CD8-positive, alpha-beta memory T cell (primary cell): ENCODE measurements at regions not wholly inside any gene's neighbourhood (a gene's known extent, or its start where the extent isn't known, plus 50 kb on each side); places are given as distances from the start of the nearest gene placed in this dataset.

Source experiments
- CTCF ChIA-PET: fragments of 350-600 bp; sonication (Branson Sonifier 250); formaldehyde crosslinking; loops from one replicate; lab custom pipeline; 2021; ENCODE audit warnings: antibody characterized with exemption; lab: Charles Lee
- POLR2A ChIA-PET: fragments of 350-600 bp; sonication (Branson Sonifier 250); formaldehyde crosslinking; loops from one replicate; lab custom pipeline; 2021; ENCODE audit warnings: antibody characterized with exemption; lab: Charles Lee
- DNase-seq, 5 donors: peaks; one replicate each; pipeline versions ENCODE4 v3.0.0 to v3.0.0-alpha.2; 2020 to 2022; ENCODE audit warnings: mixed read lengths in 1 of 5
- H3K27ac ChIP-seq: one replicate; pipeline ENCODE4 v1.7.0; 2013; ENCODE audit warnings: low read depth, mild to moderate bottlenecking, low read length, moderate library complexity
- H3K27me3 ChIP-seq: 2 replicates; pipeline ENCODE4 v1.7.0; 2013; ENCODE audit warnings: low read length, mild to moderate bottlenecking; ENCODE audit not compliant: insufficient read depth, poor library complexity, severe bottlenecking
- H3K36me3 ChIP-seq: 2 replicates; pipeline ENCODE4 v1.7.0; 2013; ENCODE audit warnings: mild to moderate bottlenecking, low read length, moderate library complexity; ENCODE audit not compliant: insufficient read depth
- H3K4me1 ChIP-seq: 2 replicates; pipeline ENCODE4 v1.7.0; 2013; ENCODE audit warnings: mild to moderate bottlenecking, low read length, moderate library complexity; ENCODE audit not compliant: insufficient read depth
- H3K4me3 ChIP-seq: 2 replicates; pipeline ENCODE4 v1.7.0; 2013; ENCODE audit warnings: mild to moderate bottlenecking, low read length
- H3K9me3 ChIP-seq: 2 replicates; pipeline ENCODE4 v1.7.0; 2013; ENCODE audit warnings: mild to moderate bottlenecking, low read length
- H3K27ac Mint-ChIP-seq, 8 donors: one replicate each; pipeline ENCODE4 v1.8.0; 2020 to 2021; ENCODE audit warnings: mixed read lengths in 8 of 8, mild to moderate bottlenecking in 6 of 8, inconsistent platforms in 3 of 8, moderate library complexity in 3 of 8
- H3K27me3 Mint-ChIP-seq, 2 donors: one replicate each; pipeline ENCODE4 v1.8.0; 2020 to 2021; ENCODE audit warnings: mixed read lengths in 2 of 2, mild to moderate bottlenecking in 1 of 2, moderate library complexity in 1 of 2
- H3K36me3 Mint-ChIP-seq, 3 donors: one replicate each; pipeline ENCODE4 v1.8.0; 2020 to 2021; ENCODE audit warnings: mixed read lengths in 3 of 3, inconsistent platforms in 1 of 3, mild to moderate bottlenecking in 1 of 3
- H3K4me1 Mint-ChIP-seq, 3 donors: one replicate each; pipeline ENCODE4 v1.8.0; 2020 to 2021; ENCODE audit warnings: mixed read lengths in 3 of 3, inconsistent platforms in 1 of 3, mild to moderate bottlenecking in 1 of 3
- H3K4me3 Mint-ChIP-seq, 7 donors: one replicate each; pipeline ENCODE4 v1.8.0; 2020 to 2021; ENCODE audit warnings: mixed read lengths in 7 of 7, mild to moderate bottlenecking in 6 of 7, moderate library complexity in 4 of 7, inconsistent platforms in 2 of 7
- H3K9me3 Mint-ChIP-seq, 5 donors: one replicate each; pipeline ENCODE4 v1.8.0; 2020 to 2022; ENCODE audit warnings: mixed read lengths in 5 of 5, mild to moderate bottlenecking in 3 of 5, moderate library complexity in 2 of 5, inconsistent platforms in 1 of 5

DNA sequence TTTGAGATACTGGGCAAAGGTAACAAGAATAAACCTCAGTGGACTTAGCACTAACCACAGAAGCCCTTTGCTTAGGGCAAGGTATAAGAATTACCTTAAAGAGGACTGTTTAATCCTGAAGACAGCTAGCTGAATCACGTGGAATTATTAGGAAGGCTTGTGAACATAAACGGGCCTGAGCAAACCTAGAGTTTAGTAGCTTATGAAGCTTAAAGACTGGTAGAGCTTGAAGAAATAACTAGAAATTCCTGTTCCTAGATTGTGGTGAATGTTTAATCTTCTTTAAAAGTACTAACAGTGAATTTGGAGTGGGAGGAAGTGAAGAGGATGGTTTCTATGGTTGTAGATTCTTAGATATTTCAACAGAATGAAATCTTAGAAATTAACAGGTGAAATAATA, 428.9 kb upstream of the THRB start:
- no peak overlapping the region for H3K4me3 Mint-ChIP-seq
- H3K27ac Mint-ChIP-seq: no peak overlapping the region
- CTCF ChIA-PET: no interaction called here
- H3K27ac ChIP-seq: no peak overlapping the region
- no peaks in the 10 kb centered on the region for H3K4me1 Mint-ChIP-seq
- no peak overlapping the region for H3K4me3 ChIP-seq
- no peaks in the 10 kb centered on the region for H3K4me1 ChIP-seq
- H3K9me3 Mint-ChIP-seq: peaks cover 4 to 8% (median 5%) of the 10 kb centered on the region in 5 donors
- H3K36me3 ChIP-seq: no peaks in the 10 kb centered on the region
- POLR2A ChIA-PET: no interaction called here
- no peaks in the 10 kb centered on the region for H3K27me3 ChIP-seq
- no peaks in the 10 kb centered on the region for H3K27me3 Mint-ChIP-seq
- no peaks in the 10 kb centered on the region for H3K36me3 Mint-ChIP-seq
- DNase-seq: no peak
- no peaks in the 10 kb centered on the region for H3K9me3 ChIP-seq

- Histone ChIP-seq H3K4me3 (no peak overlapping the region), H3K36me3 (no peaks in the 10 kb centered on the region), H3K27me3 (no peaks in the 10 kb centered on the region), H3K4me1 (no peaks in the 10 kb centered on the region), H3K27ac (no peak overlapping the region), H3K9me3 (no peaks in the 10 kb centered on the region)
- DNase-seq: no peak
- H3K4me3 Mint-ChIP-seq: no peak overlapping the region
- no peaks in the 10 kb centered on the region for H3K36me3 Mint-ChIP-seq
- CTCF ChIA-PET: no interaction called here
- POLR2A ChIA-PET: no interaction called here
- no peak overlapping the region for H3K27ac Mint-ChIP-seq
- H3K9me3 Mint-ChIP-seq: peaks cover 0 to 4% (median 2%) of the 10 kb centered on the region in 5 donors
- H3K27me3 Mint-ChIP-seq: no peaks in the 10 kb centered on the region
- no peaks in the 10 kb centered on the region for H3K4me1 Mint-ChIP-seq
Observed at GRCh38 chr3:24929521-24929920, 434.9 kb upstream of the THRB start.

GRCh38 chr3:24933401-24933800, 438.8 kb upstream of the THRB start:
- no peaks in the 10 kb centered on the region for H3K36me3 Mint-ChIP-seq
- POLR2A ChIA-PET: no interaction called here
- no peak overlapping the region for H3K27ac Mint-ChIP-seq
- H3K4me3 Mint-ChIP-seq: no peak overlapping the region
- Histone ChIP-seq H3K27ac (no peak overlapping the region), H3K36me3 (no peaks in the 10 kb centered on the region), H3K9me3 (no peaks in the 10 kb centered on the region), H3K4me1 (no peaks in the 10 kb centered on the region), H3K27me3 (no peaks in the 10 kb centered on the region), H3K4me3 (no peak overlapping the region)
- CTCF ChIA-PET: no interaction called here
- DNase-seq: no peak
- H3K4me1 Mint-ChIP-seq: no peaks in the 10 kb centered on the region
- no peaks in the 10 kb centered on the region for H3K27me3 Mint-ChIP-seq
- peaks cover 0 to 4% (median 2%) of the 10 kb centered on the region in 5 donors for H3K9me3 Mint-ChIP-seq

DNA sequence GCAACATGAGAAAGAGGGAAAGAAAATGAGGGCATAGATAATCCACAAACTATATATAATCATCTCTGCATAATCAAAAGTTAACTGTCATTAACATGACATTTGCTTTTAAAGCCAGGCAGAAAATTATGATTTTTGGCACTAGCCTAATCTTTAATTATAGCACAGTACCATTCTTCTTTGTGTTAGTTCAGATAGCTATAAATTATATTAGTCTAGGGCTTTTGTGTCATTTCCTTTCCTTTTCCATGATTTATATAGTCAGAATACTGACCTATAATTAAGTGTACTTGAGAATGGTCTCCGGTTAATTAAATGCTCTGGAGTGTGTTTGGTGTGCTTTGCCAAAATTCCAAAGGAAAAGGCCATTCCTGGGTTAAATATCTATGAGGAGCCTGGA, 441.9 kb upstream of the THRB start:
- Mint-ChIP-seq H3K4me1 (no peaks in the 10 kb centered on the region), H3K27me3 (no peaks in the 10 kb centered on the region), H3K36me3 (no peaks in the 10 kb centered on the region), H3K27ac (no peak overlapping the region), H3K4me3 (no peak overlapping the region), H3K9me3 (peaks cover 0 to 12% (median 3%) of the 10 kb centered on the region in 5 donors)
- no peak for DNase-seq
- Histone ChIP-seq H3K27me3 (no peaks in the 10 kb centered on the region), H3K4me3 (no peak overlapping the region), H3K36me3 (no peaks in the 10 kb centered on the region), H3K4me1 (no peaks in the 10 kb centered on the region), H3K9me3 (no peaks in the 10 kb centered on the region), H3K27ac (no peak overlapping the region)
- ChIA-PET POLR2A (no interaction called here), CTCF (no interaction called here)

GRCh38 chr3:24937228-24937627, 442.6 kb upstream of the THRB start:
- Mint-ChIP-seq H3K27me3 (no peaks in the 10 kb centered on the region), H3K36me3 (no peaks in the 10 kb centered on the region), H3K4me1 (no peaks in the 10 kb centered on the region), H3K27ac (no peak overlapping the region), H3K9me3 (peaks cover 0 to 12% (median 3%) of the 10 kb centered on the region in 5 donors), H3K4me3 (no peak overlapping the region)
- CTCF ChIA-PET: no interaction called here
- H3K4me3 ChIP-seq: no peak overlapping the region
- no peaks in the 10 kb centered on the region for H3K36me3 ChIP-seq
- POLR2A ChIA-PET: no interaction called here
- no peak overlapping the region for H3K27ac ChIP-seq
- H3K27me3 ChIP-seq: no peaks in the 10 kb centered on the region
- no peaks in the 10 kb centered on the region for H3K4me1 ChIP-seq
- DNase-seq: no peak
- H3K9me3 ChIP-seq: no peaks in the 10 kb centered on the region

GRCh38 chr3:24937780-24938179, 443.1 kb upstream of the THRB start:
- Mint-ChIP-seq H3K27me3 (no peaks in the 10 kb centered on the region), H3K4me1 (no peaks in the 10 kb centered on the region), H3K27ac (no peak overlapping the region), H3K4me3 (no peak overlapping the region), H3K9me3 (peaks cover 0 to 12% (median 2%) of the 10 kb centered on the region in 5 donors), H3K36me3 (no peaks in the 10 kb centered on the region)
- no peaks in the 10 kb centered on the region for H3K36me3 ChIP-seq
- ChIA-PET POLR2A (no interaction called here), CTCF (no interaction called here)
- no peaks in the 10 kb centered on the region for H3K4me1 ChIP-seq
- no peaks in the 10 kb centered on the region for H3K27me3 ChIP-seq
- no peak for DNase-seq
- no peaks in the 10 kb centered on the region for H3K9me3 ChIP-seq
- no peak overlapping the region for H3K27ac ChIP-seq
- no peak overlapping the region for H3K4me3 ChIP-seq

- ChIA-PET POLR2A (no interaction called here), CTCF (no interaction called here)
- no peaks in the 10 kb centered on the region for H3K4me1 Mint-ChIP-seq
- H3K9me3 ChIP-seq: no peaks in the 10 kb centered on the region
- no peaks in the 10 kb centered on the region for H3K27me3 Mint-ChIP-seq
- no peak overlapping the region for H3K4me3 ChIP-seq
- no peak overlapping the region for H3K27ac ChIP-seq
- H3K36me3 ChIP-seq: no peaks in the 10 kb centered on the region
- H3K4me3 Mint-ChIP-seq: no peak overlapping the region
- H3K27me3 ChIP-seq: no peaks in the 10 kb centered on the region
- H3K9me3 Mint-ChIP-seq: peaks cover 0 to 9% (median 2%) of the 10 kb centered on the region in 5 donors
- DNase-seq: no peak
- no peaks in the 10 kb centered on the region for H3K4me1 ChIP-seq
- no peaks in the 10 kb centered on the region for H3K36me3 Mint-ChIP-seq
- no peak overlapping the region for H3K27ac Mint-ChIP-seq
Observed at GRCh38 chr3:24943961-24944360, 449.3 kb upstream of the THRB start.

DNA sequence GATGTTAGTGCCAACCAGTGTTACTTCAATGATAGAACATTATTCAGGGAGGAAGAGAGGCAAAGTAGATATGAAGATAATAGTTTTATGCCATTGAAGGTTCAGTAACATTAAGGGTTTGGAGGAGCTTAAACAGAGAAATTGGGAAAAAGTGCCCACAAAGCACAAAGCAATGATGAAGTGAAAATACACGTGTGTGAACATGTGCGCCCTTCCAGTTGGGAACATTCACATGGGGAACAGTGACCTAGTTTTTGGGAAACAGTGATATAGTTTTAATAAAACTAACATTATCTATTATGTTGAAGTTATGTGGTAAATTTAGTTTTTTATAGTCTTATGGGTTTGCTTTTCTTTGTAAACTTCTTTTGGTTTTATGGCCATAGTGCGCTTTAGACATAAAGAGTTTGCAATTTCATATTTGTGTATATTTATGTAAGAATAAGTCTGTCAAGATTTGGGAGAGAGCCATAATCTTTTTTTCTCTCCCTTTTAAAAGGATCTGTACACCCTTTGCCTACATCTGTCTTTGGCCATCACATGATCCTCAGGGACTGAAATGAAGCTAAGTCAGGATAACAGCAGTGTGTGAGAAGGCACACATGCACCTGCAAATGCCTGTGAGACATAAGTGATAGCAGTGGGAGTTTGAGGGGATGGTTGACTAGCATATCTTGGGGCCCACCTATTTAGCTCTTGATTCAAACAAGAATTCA, 450.3 kb upstream of the THRB start:
- Histone ChIP-seq H3K4me1 (no peaks in the 10 kb centered on the region), H3K27ac (no peak overlapping the region), H3K4me3 (no peak overlapping the region), H3K36me3 (no peaks in the 10 kb centered on the region), H3K9me3 (no peaks in the 10 kb centered on the region), H3K27me3 (no peaks in the 10 kb centered on the region)
- POLR2A ChIA-PET: no interaction called here
- Mint-ChIP-seq H3K4me3 (no peak overlapping the region), H3K27ac (no peak overlapping the region), H3K27me3 (no peaks in the 10 kb centered on the region), H3K4me1 (no peaks in the 10 kb centered on the region), H3K9me3 (peaks cover 0 to 4% (median 2%) of the 10 kb centered on the region in 5 donors), H3K36me3 (no peaks in the 10 kb centered on the region)
- CTCF ChIA-PET: no interaction called here
- DNase-seq: no peak
